ENCODE measurements at regions not wholly inside any gene's neighbourhood (a gene's known extent, or its start where the extent isn't known, plus 50 kb on each side); places are given as distances from the start of the nearest gene placed in this dataset.
A peak's percentile ranks its signal among the peaks of the same experiment; 100 is the strongest.

DNA sequence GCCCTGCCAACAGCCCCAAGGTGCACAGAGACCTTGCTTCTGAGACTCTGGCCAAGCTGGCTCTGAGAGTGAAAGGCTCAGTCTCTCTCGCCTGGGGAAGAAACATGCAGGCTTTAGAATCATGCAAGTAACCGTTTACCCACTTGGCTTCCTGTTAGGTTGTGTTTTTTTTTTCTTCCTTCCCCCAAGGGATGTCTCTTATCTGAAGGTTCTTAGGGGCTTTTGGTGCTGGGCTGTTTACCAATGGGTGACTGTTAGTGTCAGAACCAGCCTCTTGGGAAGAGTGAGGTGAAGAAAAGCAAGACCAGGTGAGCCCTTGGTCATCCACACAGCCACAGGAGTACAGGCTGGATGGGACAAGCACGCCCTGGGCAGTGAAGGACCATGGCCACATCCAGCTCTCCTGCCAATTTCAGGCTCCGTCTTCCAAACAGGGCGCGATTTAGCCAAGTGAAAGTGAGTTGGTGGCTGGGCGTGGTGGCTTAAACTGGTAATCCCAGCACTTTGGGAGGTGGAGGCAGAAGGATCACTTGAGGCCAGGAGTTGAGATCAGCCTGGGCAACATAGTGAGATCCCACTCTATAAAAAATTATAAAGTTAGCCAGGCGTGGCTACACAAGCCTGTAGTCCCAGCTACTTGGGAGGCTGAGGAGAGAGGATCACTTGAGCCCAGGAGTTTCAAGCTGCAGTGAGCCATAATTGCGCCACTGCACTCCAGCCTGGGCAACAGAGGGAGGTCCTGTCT lies 76.3 kb upstream of the CUX1 start:
- H3K4me2 ChIP-seq = no peak overlapping the region
- H3K27ac ChIP-seq = peak overlapping the region in 1 of 2 experiments; percentile 52; a peak in 3 of 6 replicates
- 84% methylated on average over 9 of the region's 9 CpGs for WGBS (ENCODE audit: missing lambda C conversion rate)
- POLR2A ChIA-PET = no interaction called here
- FAIRE-seq (no peak), ATAC-seq (no peak), DNase-seq (ENCODE audit: low read depth in 1 of 2, low spot score in 1 of 2) (no peak)
- peaks cover 25% of the 10 kb centered on the region for H3K4me1 ChIP-seq
- H3K4me3 ChIP-seq = no peak overlapping the region
- no peaks in the 10 kb centered on the region for H3K9me3 ChIP-seq
- CTCF ChIA-PET = interaction anchor here (0.8 to 4.7 kb wide), 3 partner anchors 14 to 531 kb away, joined by 3 to 52 read pairs (median 3); no protein-coding TSS in a partner anchor
- TF ChIP-seq, protein P1, sequence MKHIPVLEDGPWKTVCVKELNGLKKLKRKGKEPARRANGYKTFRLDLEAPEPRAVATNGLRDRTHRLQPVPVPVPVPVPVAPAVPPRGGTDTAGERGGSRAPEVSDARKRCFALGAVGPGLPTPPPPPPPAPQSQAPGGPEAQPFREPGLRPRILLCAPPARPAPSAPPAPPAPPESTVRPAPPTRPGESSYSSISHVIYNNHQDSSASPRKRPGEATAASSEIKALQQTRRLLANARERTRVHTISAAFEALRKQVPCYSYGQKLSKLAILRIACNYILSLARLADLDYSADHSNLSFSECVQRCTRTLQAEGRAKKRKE (CRISPR knock-in tag; IDR thresholded peaks at IDR 0.05; ENCODE audit: low read depth) = no peak
- TF ChIP-seq RARB (CRISPR knock-in tag; IDR thresholded peaks at IDR 0.05) = no peak
- TF ChIP-seq ESRRA (IDR thresholded peaks at IDR 0.05; ENCODE audit: borderline replicate concordance, low read length) = no peak
- no peak for TF ChIP-seq SMC3 (IDR thresholded peaks at IDR 0.05)
- TF ChIP-seq, protein P2, sequence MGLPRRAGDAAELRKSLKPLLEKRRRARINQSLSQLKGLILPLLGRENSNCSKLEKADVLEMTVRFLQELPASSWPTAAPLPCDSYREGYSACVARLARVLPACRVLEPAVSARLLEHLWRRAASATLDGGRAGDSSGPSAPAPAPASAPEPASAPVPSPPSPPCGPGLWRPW (IDR thresholded peaks at IDR 0.05) = no peak
- TF ChIP-seq, protein P3, sequence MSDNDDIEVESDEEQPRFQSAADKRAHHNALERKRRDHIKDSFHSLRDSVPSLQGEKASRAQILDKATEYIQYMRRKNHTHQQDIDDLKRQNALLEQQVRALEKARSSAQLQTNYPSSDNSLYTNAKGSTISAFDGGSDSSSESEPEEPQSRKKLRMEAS (IDR thresholded peaks at IDR 0.05) = no peak
- TF ChIP-seq, protein P4, sequence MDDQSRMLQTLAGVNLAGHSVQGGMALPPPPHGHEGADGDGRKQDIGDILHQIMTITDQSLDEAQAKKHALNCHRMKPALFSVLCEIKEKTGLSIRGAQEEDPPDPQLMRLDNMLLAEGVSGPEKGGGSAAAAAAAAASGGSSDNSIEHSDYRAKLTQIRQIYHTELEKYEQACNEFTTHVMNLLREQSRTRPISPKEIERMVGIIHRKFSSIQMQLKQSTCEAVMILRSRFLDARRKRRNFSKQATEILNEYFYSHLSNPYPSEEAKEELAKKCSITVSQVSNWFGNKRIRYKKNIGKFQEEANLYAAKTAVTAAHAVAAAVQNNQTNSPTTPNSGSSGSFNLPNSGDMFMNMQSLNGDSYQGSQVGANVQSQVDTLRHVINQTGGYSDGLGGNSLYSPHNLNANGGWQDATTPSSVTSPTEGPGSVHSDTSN (IDR thresholded peaks at IDR 0.05) = no peak
- TF ChIP-seq, protein P5, sequence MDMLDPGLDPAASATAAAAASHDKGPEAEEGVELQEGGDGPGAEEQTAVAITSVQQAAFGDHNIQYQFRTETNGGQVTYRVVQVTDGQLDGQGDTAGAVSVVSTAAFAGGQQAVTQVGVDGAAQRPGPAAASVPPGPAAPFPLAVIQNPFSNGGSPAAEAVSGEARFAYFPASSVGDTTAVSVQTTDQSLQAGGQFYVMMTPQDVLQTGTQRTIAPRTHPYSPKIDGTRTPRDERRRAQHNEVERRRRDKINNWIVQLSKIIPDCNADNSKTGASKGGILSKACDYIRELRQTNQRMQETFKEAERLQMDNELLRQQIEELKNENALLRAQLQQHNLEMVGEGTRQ (IDR thresholded peaks at IDR 0.05) = no peak
- TF ChIP-seq CHD2 (IDR thresholded peaks at IDR 0.05; ENCODE audit: low read length, partially characterized antibody) = no peak
- TF ChIP-seq HOXB13 (CRISPR knock-in tag; IDR thresholded peaks at IDR 0.05; ENCODE audit: low read depth) = no peak
- no peak for TF ChIP-seq MAZ (IDR thresholded peaks at IDR 0.05; ENCODE audit: borderline replicate concordance, low read depth, low read length)
- no peak for TF ChIP-seq TFCP2L1 (CRISPR knock-in tag; IDR thresholded peaks at IDR 0.05)
- TF ChIP-seq ZSCAN20 (CRISPR knock-in tag; IDR thresholded peaks at IDR 0.05) = no peak
- TF ChIP-seq, protein P6, sequence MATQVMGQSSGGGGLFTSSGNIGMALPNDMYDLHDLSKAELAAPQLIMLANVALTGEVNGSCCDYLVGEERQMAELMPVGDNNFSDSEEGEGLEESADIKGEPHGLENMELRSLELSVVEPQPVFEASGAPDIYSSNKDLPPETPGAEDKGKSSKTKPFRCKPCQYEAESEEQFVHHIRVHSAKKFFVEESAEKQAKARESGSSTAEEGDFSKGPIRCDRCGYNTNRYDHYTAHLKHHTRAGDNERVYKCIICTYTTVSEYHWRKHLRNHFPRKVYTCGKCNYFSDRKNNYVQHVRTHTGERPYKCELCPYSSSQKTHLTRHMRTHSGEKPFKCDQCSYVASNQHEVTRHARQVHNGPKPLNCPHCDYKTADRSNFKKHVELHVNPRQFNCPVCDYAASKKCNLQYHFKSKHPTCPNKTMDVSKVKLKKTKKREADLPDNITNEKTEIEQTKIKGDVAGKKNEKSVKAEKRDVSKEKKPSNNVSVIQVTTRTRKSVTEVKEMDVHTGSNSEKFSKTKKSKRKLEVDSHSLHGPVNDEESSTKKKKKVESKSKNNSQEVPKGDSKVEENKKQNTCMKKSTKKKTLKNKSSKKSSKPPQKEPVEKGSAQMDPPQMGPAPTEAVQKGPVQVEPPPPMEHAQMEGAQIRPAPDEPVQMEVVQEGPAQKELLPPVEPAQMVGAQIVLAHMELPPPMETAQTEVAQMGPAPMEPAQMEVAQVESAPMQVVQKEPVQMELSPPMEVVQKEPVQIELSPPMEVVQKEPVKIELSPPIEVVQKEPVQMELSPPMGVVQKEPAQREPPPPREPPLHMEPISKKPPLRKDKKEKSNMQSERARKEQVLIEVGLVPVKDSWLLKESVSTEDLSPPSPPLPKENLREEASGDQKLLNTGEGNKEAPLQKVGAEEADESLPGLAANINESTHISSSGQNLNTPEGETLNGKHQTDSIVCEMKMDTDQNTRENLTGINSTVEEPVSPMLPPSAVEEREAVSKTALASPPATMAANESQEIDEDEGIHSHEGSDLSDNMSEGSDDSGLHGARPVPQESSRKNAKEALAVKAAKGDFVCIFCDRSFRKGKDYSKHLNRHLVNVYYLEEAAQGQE (IDR thresholded peaks at IDR 0.05) = no peak
- TF ChIP-seq ZC3H11A (IDR thresholded peaks at IDR 0.05) = no peak

DNA sequence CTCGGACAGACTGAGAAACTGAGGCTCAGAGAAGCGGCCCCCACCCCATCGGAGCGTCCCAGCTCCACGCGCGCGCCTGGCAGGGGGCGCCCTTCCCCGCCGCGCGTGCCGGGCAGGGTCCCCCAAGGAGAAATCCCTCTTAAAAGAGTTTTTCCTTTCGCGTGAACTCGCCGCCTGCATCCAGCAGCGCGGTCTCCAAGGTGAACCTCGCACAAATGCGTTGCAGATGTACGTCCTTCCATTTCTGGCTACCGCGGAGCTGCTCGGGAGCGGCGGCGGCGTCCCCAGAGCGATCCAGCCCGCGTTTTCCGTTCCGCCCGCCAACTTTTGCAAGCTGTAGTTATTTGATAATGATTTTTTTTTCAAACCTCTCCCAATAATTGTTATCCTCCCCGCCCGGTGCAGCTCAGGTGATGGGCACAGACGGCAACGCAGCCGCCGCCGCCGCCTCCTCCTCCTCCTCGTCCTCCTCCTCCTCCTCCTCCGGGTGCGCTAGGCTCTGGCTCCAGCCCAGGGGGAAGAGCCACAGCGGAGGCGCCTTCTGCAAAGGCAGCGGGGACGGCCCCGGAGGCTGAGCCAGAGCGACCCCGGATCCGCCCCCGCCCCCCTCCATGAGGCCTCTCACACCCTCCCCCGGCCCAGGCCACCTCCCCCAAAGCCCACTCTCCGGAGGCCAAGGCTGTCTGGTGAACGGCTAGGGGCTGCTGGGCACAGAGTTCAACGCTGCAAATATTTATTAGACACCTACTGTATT lies 74.0 kb upstream of the CUX1 start:
- CTCF ChIA-PET = interaction anchor here (0.6 to 4.7 kb wide), 29 partner anchors 10 to 493 kb away, joined by 3 to 52 read pairs (median 3); partner anchors contain the start of gene CUX1
- WGBS (ENCODE audit: missing lambda C conversion rate) = 2% methylated on average over 50 of the region's 60 CpGs
- peaks cover 25% of the 10 kb centered on the region for H3K4me1 ChIP-seq
- peak overlapping the region; percentile 55 for H3K4me3 ChIP-seq
- POLR2A ChIA-PET = interaction anchor here (0.6 to 1.5 kb wide), 3 partner anchors 13 to 71 kb away, joined by 3 to 4 read pairs (median 4); no protein-coding TSS in a partner anchor
- FAIRE-seq (no peak), ATAC-seq (peak; percentile 71 to 85), DNase-seq (ENCODE audit: low read depth in 1 of 2, low spot score in 1 of 2) (peak; percentile 60 to 65)
- H3K4me2 ChIP-seq = peak overlapping the region; percentile 92
- no peaks in the 10 kb centered on the region for H3K9me3 ChIP-seq
- peak overlapping the region; percentile 72 to 86 for H3K27ac ChIP-seq
- no peak for TF ChIP-seq GATA3 (IDR thresholded peaks at IDR 0.05; ENCODE audit: borderline replicate concordance)
- TF ChIP-seq SREBF2 (IDR thresholded peaks at IDR 0.05) = no peak
- TF ChIP-seq JUNB (IDR thresholded peaks at IDR 0.05) = no peak
- no peak for TF ChIP-seq RFX5 (IDR thresholded peaks at IDR 0.05)
- TF ChIP-seq POLR2A (IDR thresholded peaks at IDR 0.05; ENCODE audit: low read length) = no peak
- TF ChIP-seq SMC3 (IDR thresholded peaks at IDR 0.05) = peak; percentile 65; the same call in 2 of the 3 replicates
- peak in 1 of 2 experiments; percentile 63; a peak in 2 of 5 replicates for TF ChIP-seq RAD21 (conservative IDR thresholded peaks at IDR 0.05 in 1 of 2, IDR thresholded peaks at IDR 0.05 in 1 of 2)
- TF ChIP-seq, protein P3 (IDR thresholded peaks at IDR 0.05) = peak; percentile 39; the same call in 1 of the 2 replicates
- TF ChIP-seq ZNF302 (CRISPR knock-in tag; IDR thresholded peaks at IDR 0.05) = no peak
- TF ChIP-seq NR3C1 (IDR thresholded peaks at IDR 0.05) = no peak
- TF ChIP-seq, protein P7, sequence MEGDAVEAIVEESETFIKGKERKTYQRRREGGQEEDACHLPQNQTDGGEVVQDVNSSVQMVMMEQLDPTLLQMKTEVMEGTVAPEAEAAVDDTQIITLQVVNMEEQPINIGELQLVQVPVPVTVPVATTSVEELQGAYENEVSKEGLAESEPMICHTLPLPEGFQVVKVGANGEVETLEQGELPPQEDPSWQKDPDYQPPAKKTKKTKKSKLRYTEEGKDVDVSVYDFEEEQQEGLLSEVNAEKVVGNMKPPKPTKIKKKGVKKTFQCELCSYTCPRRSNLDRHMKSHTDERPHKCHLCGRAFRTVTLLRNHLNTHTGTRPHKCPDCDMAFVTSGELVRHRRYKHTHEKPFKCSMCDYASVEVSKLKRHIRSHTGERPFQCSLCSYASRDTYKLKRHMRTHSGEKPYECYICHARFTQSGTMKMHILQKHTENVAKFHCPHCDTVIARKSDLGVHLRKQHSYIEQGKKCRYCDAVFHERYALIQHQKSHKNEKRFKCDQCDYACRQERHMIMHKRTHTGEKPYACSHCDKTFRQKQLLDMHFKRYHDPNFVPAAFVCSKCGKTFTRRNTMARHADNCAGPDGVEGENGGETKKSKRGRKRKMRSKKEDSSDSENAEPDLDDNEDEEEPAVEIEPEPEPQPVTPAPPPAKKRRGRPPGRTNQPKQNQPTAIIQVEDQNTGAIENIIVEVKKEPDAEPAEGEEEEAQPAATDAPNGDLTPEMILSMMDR (IDR thresholded peaks at IDR 0.05) = peak; percentile 74
- no peak for TF ChIP-seq MYC (IDR thresholded peaks at IDR 0.05; ENCODE audit: borderline replicate concordance, low read length)
- TF ChIP-seq CHD2 (IDR thresholded peaks at IDR 0.05; ENCODE audit: low read length, partially characterized antibody) = no peak
- no peak for TF ChIP-seq EP300 (IDR thresholded peaks at IDR 0.05)
- TF ChIP-seq TFCP2L1 (CRISPR knock-in tag; IDR thresholded peaks at IDR 0.05) = no peak
